HepG2 (cell line): ENCODE measurements at regions not wholly inside any gene's neighbourhood (a gene's known extent, or its start where the extent isn't known, plus 50 kb on each side); places are given as distances from the start of the nearest gene placed in this dataset.

Experiments used
- ATAC-seq: fragments of 200-7000 bp; cut with Tn5 transposase; 3 replicates; pipeline ENCODE4 v1.9.1; 2020; ENCODE audit warnings: mild to moderate bottlenecking, moderate library complexity
- BruUV-seq: library from RNA; stranded (reverse); fragments of 400-500 nt; replicated peaks from 2 replicates; lab custom pipeline; 2021; lab: Mats Ljungman, UMichigan
- CTCF ChIA-PET: fragments of 300-600 bp; formaldehyde crosslinking; extraction: SDS; loops from one replicate; lab custom pipeline; 2021; ENCODE audit warnings: low total read pairs, inconsistent platforms, low intra/inter-chr PET ratio; lab: Yijun Ruan, JAX
- POLR2A ChIA-PET: fragments of 350-600 bp; sonication (Branson Sonifier 250); formaldehyde crosslinking; loops from one replicate; lab custom pipeline; 2020; ENCODE audit warnings: antibody characterized with exemption, inconsistent platforms; lab: Yijun Ruan, JAX
- DNase-seq: peaks from one replicate; pipeline ENCODE4 v3.0.0-alpha.2; 2015; ENCODE audit warnings: low spot score
- FAIRE-seq: peaks from 3 replicates; lab custom pipeline; 2011; peaks lifted over from hg19 to GRCh38; lab: Jason Lieb, UNC
- H2AFZ ChIP-seq: one replicate; pipeline ENCODE4 v1.6.1; 2011; ENCODE audit warnings: low read length, inconsistent platforms
- H3K27ac ChIP-seq: fragments of 300-600 bp; 3 replicates; pipeline ENCODE4 v1.8.0; 2011; ENCODE audit warnings: mixed run types, mild to moderate bottlenecking, mixed read lengths, low read length, inconsistent platforms; ENCODE audit not compliant: insufficient read depth; ENCODE audit errors: extremely low read length
- H3K27me3 ChIP-seq, 2 experiments: fragments of 200-600 bp in 1 of 2; 2 replicates in 1 of 2; 3 replicates in 1 of 2; pipeline versions ENCODE4 v1.6.0 to v1.8.0; 2011; ENCODE audit warnings: low read length in 2 of 2, mild to moderate bottlenecking in 2 of 2, moderate library complexity in 2 of 2, inconsistent platforms in 1 of 2; ENCODE audit not compliant: insufficient read depth in 2 of 2, control insufficient read depth in 1 of 2
- H3K36me3 ChIP-seq, 2 experiments: fragments of 200-600 bp in 1 of 2; replicated peaks in 1 of 2; 2 replicates in 1 of 2; 3 replicates in 1 of 2; pipeline versions ENCODE4 v1.5.1 to v1.8.0; 2011; ENCODE audit warnings: low read length in 2 of 2, inconsistent platforms in 1 of 2; ENCODE audit not compliant: insufficient read depth in 2 of 2, control insufficient read depth in 1 of 2
- H3K4me1 ChIP-seq: 2 replicates; pipeline ENCODE4 v1.5.1; 2012; ENCODE audit warnings: low read length, inconsistent platforms; ENCODE audit not compliant: insufficient read depth
- H3K4me2 ChIP-seq: 2 replicates; pipeline ENCODE4 v1.6.0; 2011; ENCODE audit warnings: low read depth, low read length, inconsistent platforms
- H3K4me3 ChIP-seq, 3 experiments: fragments of 200-600 bp in 1 of 3; sonication (generic), shearing (Covaris generic) in 1 of 3; replicated peaks in 1 of 3; 2 replicates each; pipeline ENCODE4 v1.5.1; 2011 to 2016; ENCODE audit warnings: low read length in 3 of 3, inconsistent platforms in 2 of 3, low read depth in 2 of 3, mild to moderate bottlenecking in 2 of 3, control low read depth in 1 of 3, mixed read lengths in 1 of 3; ENCODE audit not compliant: insufficient read depth in 1 of 3
- H3K79me2 ChIP-seq: one replicate; pipeline ENCODE4 v1.6.1; 2011; ENCODE audit warnings: low read length, inconsistent platforms; ENCODE audit not compliant: insufficient read depth
- H3K9ac ChIP-seq: 2 replicates; pipeline ENCODE4 v1.6.0; 2011; ENCODE audit warnings: mild to moderate bottlenecking, low read depth, low read length, inconsistent platforms; ENCODE audit not compliant: insufficient read depth
- H3K9me3 ChIP-seq: 2 replicates; pipeline ENCODE4 v1.5.1; 2012; ENCODE audit warnings: mild to moderate bottlenecking, low read length
- H4K20me1 ChIP-seq: 2 replicates; pipeline ENCODE4 v1.6.0; 2011; ENCODE audit warnings: inconsistent platforms, mild to moderate bottlenecking, low read length, moderate library complexity; ENCODE audit not compliant: insufficient read depth
- ARNTL ChIP-seq: sonication (generic); formaldehyde crosslinking; IDR thresholded peaks from 2 replicates; pipeline ENCODE4 v1.4.0; 2020; ENCODE audit warnings: mild to moderate bottlenecking, missing genetic modification reagents
- KLF12 ChIP-seq: sonication (generic); formaldehyde crosslinking; IDR thresholded peaks from 2 replicates; pipeline ENCODE4 v1.4.0; 2020; ENCODE audit warnings: missing genetic modification reagents, borderline replicate concordance
- KLF15 ChIP-seq: sonication (generic); formaldehyde crosslinking; IDR thresholded peaks from 2 replicates; pipeline ENCODE4 v1.8.1; 2023; ENCODE audit warnings: borderline replicate concordance, mild to moderate bottlenecking, inconsistent platforms, missing genetic modification reagents, mixed read lengths
- MEF2D ChIP-seq: sonication (generic); formaldehyde crosslinking; IDR thresholded peaks from 2 replicates; pipeline ENCODE4 v1.5.1; 2020; ENCODE audit warnings: mild to moderate bottlenecking, missing genetic modification reagents
- MLLT10 ChIP-seq: sonication (generic); formaldehyde crosslinking; IDR thresholded peaks from 2 replicates; pipeline ENCODE4 v1.4.0; 2020; ENCODE audit warnings: missing genetic modification reagents
- RBM22 ChIP-seq: fragments of 200-400 bp; formaldehyde crosslinking; optimal IDR thresholded peaks from 2 replicates; pipeline ENCODE3; 2017; ENCODE audit warnings: mild to moderate bottlenecking, low read length, moderate library complexity
- TARDBP ChIP-seq: sonication (generic); formaldehyde crosslinking; IDR thresholded peaks from 2 replicates; pipeline ENCODE4 v1.8.0; 2022; ENCODE audit warnings: mild to moderate bottlenecking, missing genetic modification reagents
- TGIF2 ChIP-seq: IDR thresholded peaks from 2 replicates; pipeline ENCODE4 v1.6.1; 2016; ENCODE audit warnings: control low read depth, missing compliant biosample characterization
- ZKSCAN8 ChIP-seq: IDR thresholded peaks from 2 replicates; pipeline ENCODE4 v1.6.1; 2016; ENCODE audit warnings: borderline replicate concordance, missing genetic modification reagents, missing compliant biosample characterization
- ZNF225 ChIP-seq: sonication (generic); formaldehyde crosslinking; IDR thresholded peaks from 2 replicates; pipeline ENCODE4 v1.4.0; 2020; ENCODE audit warnings: mild to moderate bottlenecking, missing genetic modification reagents
- ZNF230 ChIP-seq: sonication (generic); formaldehyde crosslinking; IDR thresholded peaks from 2 replicates; pipeline ENCODE4 v1.4.0; 2020; ENCODE audit warnings: mild to moderate bottlenecking, missing genetic modification reagents
- ZNF256 ChIP-seq: sonication (generic); formaldehyde crosslinking; conservative IDR thresholded peaks from 2 replicates; pipeline ENCODE4 v1.4.0; 2020; ENCODE audit warnings: missing genetic modification reagents
- ZNF335 ChIP-seq: sonication (generic); formaldehyde crosslinking; IDR thresholded peaks from 2 replicates; pipeline ENCODE4 v1.4.0; 2020; ENCODE audit warnings: missing genetic modification reagents
- ZNF431 ChIP-seq: sonication (generic); formaldehyde crosslinking; IDR thresholded peaks from 2 replicates; pipeline ENCODE4 v1.9.0; 2022; ENCODE audit warnings: missing genetic modification reagents, low read depth, mild to moderate bottlenecking, borderline replicate concordance
- ZSCAN22 ChIP-seq: sonication (generic); formaldehyde crosslinking; IDR thresholded peaks from 2 replicates; pipeline ENCODE4 v1.4.0; 2020; ENCODE audit warnings: mild to moderate bottlenecking, missing genetic modification reagents
- in situ Hi-C: cut with HindIII; loops from 2 replicates; pipeline ENCODE4 v1.10.0; 2017; ENCODE audit warnings: low pct_unique_long_range_greater_than_20kb; ENCODE audit not compliant: extremely low pct_ligation_motif_present
- intact Hi-C: fragments of 100-400 bp; cut with micrococcal nuclease; formaldehyde crosslinking; loops from one replicate; pipeline ENCODE4 v1.10.0; 2022; ENCODE audit not compliant: unreplicated experiment
- TF ChIP-seq, protein P1 (sequence below): sonication (generic); formaldehyde crosslinking; conservative IDR thresholded peaks from 2 replicates; pipeline ENCODE4 v1.5.0; 2020; ENCODE audit warnings: missing genetic modification reagents
- TF ChIP-seq, protein P2 (sequence below): sonication (generic); formaldehyde crosslinking; IDR thresholded peaks from 2 replicates; pipeline ENCODE4 v1.5.0; 2020; ENCODE audit warnings: missing genetic modification reagents, mild to moderate bottlenecking, borderline replicate concordance

DNA sequence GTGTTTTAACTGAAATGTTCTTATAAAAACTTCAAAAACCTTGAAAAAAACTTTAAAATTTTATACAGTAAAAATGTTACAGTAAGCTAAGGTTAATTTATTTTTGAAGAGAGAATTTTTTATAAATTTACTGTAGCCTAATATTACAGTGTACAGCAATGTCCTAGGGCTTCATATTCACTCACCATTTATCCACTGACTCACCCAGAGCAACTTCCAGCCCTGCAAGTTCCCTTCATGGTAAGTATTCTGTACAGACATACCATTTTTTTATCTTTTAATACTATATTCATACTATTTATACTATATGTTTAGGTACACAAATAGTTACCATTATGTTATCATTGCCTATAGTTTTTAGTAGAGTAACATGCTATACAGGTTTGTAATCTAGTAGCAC is 396.7 kb upstream of the MMADHC start:
- Histone ChIP-seq H3K27ac (no peak overlapping the region), H3K9me3 (peaks cover 9% of the 10 kb centered on the region; the same call in 1 of the 2 replicates), H3K4me3 (no peak overlapping the region), H3K36me3 (no peaks in the 10 kb centered on the region), H3K4me1 (peaks cover 2% of the 10 kb centered on the region), H4K20me1 (no peaks in the 10 kb centered on the region), H3K9ac (no peak overlapping the region), H3K4me2 (no peak overlapping the region), H3K27me3 (no peaks in the 10 kb centered on the region), H2AFZ (no peak overlapping the region), H3K79me2 (no peaks in the 10 kb centered on the region)
- ATAC-seq (no peak), DNase-seq (no peak), FAIRE-seq (no peak)
- no TSS peak for BruUV-seq
- no peak for TF ChIP-seq ZNF431
- TF ChIP-seq KLF15 (CRISPR knock-in tag), result no peak
- no peak for TF ChIP-seq ZKSCAN8 (CRISPR knock-in tag)
- TF ChIP-seq ZSCAN22 (CRISPR knock-in tag), result no peak
- no peak for TF ChIP-seq MLLT10 (CRISPR knock-in tag)
- no peak for TF ChIP-seq TGIF2
- TF ChIP-seq ARNTL (CRISPR knock-in tag), result no peak
- TF ChIP-seq ZNF230 (CRISPR knock-in tag), result no peak
- TF ChIP-seq ZNF335 (CRISPR knock-in tag), result no peak
- no peak for TF ChIP-seq KLF12
- no peak for TF ChIP-seq MEF2D (CRISPR knock-in tag)
- TF ChIP-seq ZNF256 (CRISPR knock-in tag), result no peak
- no peak for TF ChIP-seq RBM22
- TF ChIP-seq, protein P1, sequence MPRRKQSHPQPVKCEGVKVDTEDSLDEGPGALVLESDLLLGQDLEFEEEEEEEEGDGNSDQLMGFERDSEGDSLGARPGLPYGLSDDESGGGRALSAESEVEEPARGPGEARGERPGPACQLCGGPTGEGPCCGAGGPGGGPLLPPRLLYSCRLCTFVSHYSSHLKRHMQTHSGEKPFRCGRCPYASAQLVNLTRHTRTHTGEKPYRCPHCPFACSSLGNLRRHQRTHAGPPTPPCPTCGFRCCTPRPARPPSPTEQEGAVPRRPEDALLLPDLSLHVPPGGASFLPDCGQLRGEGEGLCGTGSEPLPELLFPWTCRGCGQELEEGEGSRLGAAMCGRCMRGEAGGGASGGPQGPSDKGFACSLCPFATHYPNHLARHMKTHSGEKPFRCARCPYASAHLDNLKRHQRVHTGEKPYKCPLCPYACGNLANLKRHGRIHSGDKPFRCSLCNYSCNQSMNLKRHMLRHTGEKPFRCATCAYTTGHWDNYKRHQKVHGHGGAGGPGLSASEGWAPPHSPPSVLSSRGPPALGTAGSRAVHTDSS (CRISPR knock-in tag), result no peak
- TF ChIP-seq TARDBP (CRISPR knock-in tag), result no peak
- TF ChIP-seq, protein P2, sequence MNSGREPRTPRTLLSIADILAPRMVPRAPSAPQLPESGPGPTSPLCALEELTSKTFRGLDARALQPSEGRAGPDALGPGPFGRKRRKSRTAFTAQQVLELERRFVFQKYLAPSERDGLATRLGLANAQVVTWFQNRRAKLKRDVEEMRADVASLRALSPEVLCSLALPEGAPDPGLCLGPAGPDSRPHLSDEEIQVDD, result no peak
- no peak for TF ChIP-seq ZNF225 (CRISPR knock-in tag)
- in situ Hi-C loops (no loop called here), intact Hi-C loops (no loop called here)
- ChIA-PET POLR2A (no interaction called here), CTCF (no interaction called here)
